ENCODE measurements at regions not wholly inside any gene's neighbourhood (a gene's known extent, or its start where the extent isn't known, plus 50 kb on each side); places are given as distances from the start of the nearest gene placed in this dataset.

GRCh38 chr3:5735896-5736295, 548.4 kb downstream of the EDEM1 start:
- no peaks in the 10 kb centered on the region for H3K4me1 ChIP-seq (ENCODE audit: insufficient read depth, low read length)
- H3K9ac ChIP-seq (ENCODE audit: low read depth, low read length) = no peak overlapping the region
- ATAC-seq (ENCODE audit: insufficient read depth, low read depth) (no peak), DNase-seq (no peak)
- H3K4me2 ChIP-seq (ENCODE audit: insufficient read depth, low read length) = no peak overlapping the region
- no peak overlapping the region for H3K27ac ChIP-seq (ENCODE audit: low read length)
- no peak overlapping the region for H3K4me3 ChIP-seq (ENCODE audit: low read depth in 1 of 2, low read length in 2 of 2)
- H4K20me1 ChIP-seq (ENCODE audit: insufficient read depth, low read length) = no peaks in the 10 kb centered on the region
- H3K27me3 ChIP-seq (ENCODE audit: insufficient read depth, low read length, poor library complexity) = no peaks in the 10 kb centered on the region
- TF ChIP-seq CTCF (IDR thresholded peaks at IDR 0.05; ENCODE audit: borderline replicate concordance, extremely low read depth, low read length, poor library complexity, severe bottlenecking) (no peak), EZH2 (IDR thresholded peaks at IDR 0.05; ENCODE audit: borderline replicate concordance, low read depth, low read length, severe bottlenecking) (no peak)
- H2AFZ ChIP-seq (ENCODE audit: low read depth, low read length) = no peak overlapping the region
- no peaks in the 10 kb centered on the region for H3K79me2 ChIP-seq (ENCODE audit: insufficient read depth, low read length)
- H3K36me3 ChIP-seq (ENCODE audit: insufficient read depth, low read length) = no peaks in the 10 kb centered on the region
- H3K9me3 ChIP-seq (ENCODE audit: insufficient read depth, low read length, severe bottlenecking) = no peaks in the 10 kb centered on the region

GRCh38 chr3:5739299-5739935, 551.9 kb downstream of the EDEM1 start:
- no peaks in the 10 kb centered on the region for H3K36me3 ChIP-seq (ENCODE audit: insufficient read depth, low read length)
- no peak overlapping the region for H3K9ac ChIP-seq (ENCODE audit: low read depth, low read length)
- no peaks in the 10 kb centered on the region for H3K9me3 ChIP-seq (ENCODE audit: insufficient read depth, low read length, severe bottlenecking)
- DNase-seq (no peak), ATAC-seq (ENCODE audit: insufficient read depth, low read depth) (no peak)
- TF ChIP-seq CTCF (IDR thresholded peaks at IDR 0.05; ENCODE audit: borderline replicate concordance, extremely low read depth, low read length, poor library complexity, severe bottlenecking) (no peak), EZH2 (IDR thresholded peaks at IDR 0.05; ENCODE audit: borderline replicate concordance, low read depth, low read length, severe bottlenecking) (no peak)
- H3K4me3 ChIP-seq (ENCODE audit: low read depth in 1 of 2, low read length in 2 of 2) = no peak overlapping the region
- H3K79me2 ChIP-seq (ENCODE audit: insufficient read depth, low read length) = no peaks in the 10 kb centered on the region
- H4K20me1 ChIP-seq (ENCODE audit: insufficient read depth, low read length) = no peaks in the 10 kb centered on the region
- no peak overlapping the region for H2AFZ ChIP-seq (ENCODE audit: low read depth, low read length)
- H3K4me1 ChIP-seq (ENCODE audit: insufficient read depth, low read length) = no peaks in the 10 kb centered on the region
- H3K27me3 ChIP-seq (ENCODE audit: insufficient read depth, low read length, poor library complexity) = no peaks in the 10 kb centered on the region
- H3K27ac ChIP-seq (ENCODE audit: low read length) = no peak overlapping the region
- no peak overlapping the region for H3K4me2 ChIP-seq (ENCODE audit: insufficient read depth, low read length)

GRCh38 chr3:5739949-5740348, 552.4 kb downstream of the EDEM1 start:
- Histone ChIP-seq H3K4me2 (ENCODE audit: insufficient read depth, low read length) (no peak overlapping the region), H3K27me3 (ENCODE audit: insufficient read depth, low read length, poor library complexity) (no peaks in the 10 kb centered on the region), H3K9me3 (ENCODE audit: insufficient read depth, low read length, severe bottlenecking) (no peaks in the 10 kb centered on the region), H3K4me1 (ENCODE audit: insufficient read depth, low read length) (no peaks in the 10 kb centered on the region), H3K36me3 (ENCODE audit: insufficient read depth, low read length) (no peaks in the 10 kb centered on the region), H3K4me3 (ENCODE audit: low read depth in 1 of 2, low read length in 2 of 2) (no peak overlapping the region), H2AFZ (ENCODE audit: low read depth, low read length) (no peak overlapping the region), H3K27ac (ENCODE audit: low read length) (no peak overlapping the region), H4K20me1 (ENCODE audit: insufficient read depth, low read length) (no peaks in the 10 kb centered on the region), H3K9ac (ENCODE audit: low read depth, low read length) (no peak overlapping the region), H3K79me2 (ENCODE audit: insufficient read depth, low read length) (no peaks in the 10 kb centered on the region)
- no peak for ATAC-seq (ENCODE audit: insufficient read depth, low read depth)
- TF ChIP-seq EZH2 (IDR thresholded peaks at IDR 0.05; ENCODE audit: borderline replicate concordance, low read depth, low read length, severe bottlenecking) = no peak
- no peak for TF ChIP-seq CTCF (IDR thresholded peaks at IDR 0.05; ENCODE audit: borderline replicate concordance, extremely low read depth, low read length, poor library complexity, severe bottlenecking)
- no peak for DNase-seq

Measured in DND-41 (cell line).